SK-N-SH (cell line): ENCODE measurements at regions not wholly inside any gene's neighbourhood (a gene's known extent, or its start where the extent isn't known, plus 50 kb on each side); places are given as distances from the start of the nearest gene placed in this dataset.

Experiments
- CTCF ChIA-PET: fragments of 300-600, 350-600 bp; formaldehyde crosslinking; extraction: SDS; loops from one replicate; lab custom pipeline; 2021; lab: Yijun Ruan, JAX
- POLR2A ChIA-PET: fragments of 350-600 bp; sonication (Branson Sonifier 250); formaldehyde crosslinking; extraction: SDS; loops from one replicate; lab custom pipeline; 2020; ENCODE audit warnings: antibody characterized with exemption, inconsistent platforms; lab: Yijun Ruan, JAX
- DNase-seq: peaks from one replicate; pipeline ENCODE4 v3.0.0; 2012
- H2AFZ ChIP-seq: fragments of 200-600 bp; sonication (generic); 2 replicates; pipeline ENCODE4 v1.8.1; 2016; ENCODE audit warnings: antibody characterized with exemption, mild to moderate bottlenecking, low read depth
- H3F3A ChIP-seq: fragments of 200-600 bp; sonication (generic); replicated peaks from 2 replicates; pipeline ENCODE3; 2016; ENCODE audit warnings: antibody characterized with exemption, mild to moderate bottlenecking; ENCODE audit not compliant: insufficient read depth
- H3K27ac ChIP-seq, 2 experiments: fragments of 200-500 bp in 1 of 2; fragments of 200-600 bp in 1 of 2; sonication (Bioruptor generic) in 1 of 2; sonication (generic), shearing (Covaris generic) in 1 of 2; 2 replicates each; pipeline versions ENCODE4 v1.5.1 to v1.6.1; 2014 to 2016; ENCODE audit warnings: low read depth in 2 of 2, inconsistent platforms in 1 of 2, low read length in 1 of 2, mild to moderate bottlenecking in 1 of 2, mixed read lengths in 1 of 2
- H3K27me3 ChIP-seq: fragments of 200-600 bp; sonication (generic), shearing (Covaris generic); 2 replicates; pipeline ENCODE4 v1.6.1; 2016; ENCODE audit warnings: mixed run types; ENCODE audit not compliant: insufficient read depth
- H3K36me3 ChIP-seq, 2 experiments: fragments of 200-500 bp in 1 of 2; fragments of 200-600 bp in 1 of 2; sonication (Bioruptor generic) in 1 of 2; sonication (generic) in 1 of 2; replicated peaks in 1 of 2; 2 replicates each; pipeline versions ENCODE3 to v1.5.1; 2014 to 2016; ENCODE audit warnings: low read length in 1 of 2, mild to moderate bottlenecking in 1 of 2; ENCODE audit not compliant: insufficient read depth in 2 of 2, control insufficient read depth in 1 of 2
- H3K4me1 ChIP-seq, 2 experiments: fragments of 200-500 bp in 1 of 2; fragments of 200-600 bp in 1 of 2; sonication (Bioruptor generic) in 1 of 2; sonication (generic), shearing (Covaris generic) in 1 of 2; 2 replicates each; pipeline versions ENCODE4 v1.5.1 to v1.6.1; 2014 to 2016; ENCODE audit warnings: low read depth in 1 of 2, low read length in 1 of 2, mixed run types in 1 of 2; ENCODE audit not compliant: insufficient read depth in 2 of 2, control insufficient read depth in 1 of 2
- H3K4me2 ChIP-seq: fragments of 200-600 bp; sonication (generic), shearing (Covaris generic); 2 replicates; pipeline ENCODE4 v1.6.1; 2017; ENCODE audit warnings: mixed run types
- H3K4me3 ChIP-seq, 2 experiments: fragments of 200-500 bp in 1 of 2; fragments of 200-600 bp in 1 of 2; sonication (Bioruptor generic) in 1 of 2; sonication (generic), shearing (Covaris generic) in 1 of 2; 2 replicates each; pipeline versions ENCODE4 v1.5.1 to v1.8.1; 2014 to 2016; ENCODE audit warnings: low read depth in 2 of 2, inconsistent platforms in 1 of 2, low read length in 1 of 2, mild to moderate bottlenecking in 1 of 2, mixed read lengths in 1 of 2, moderate library complexity in 1 of 2
- H3K79me2 ChIP-seq: fragments of 200-600 bp; sonication (generic); 2 replicates; pipeline ENCODE4 v1.8.1; 2017; ENCODE audit warnings: mild to moderate bottlenecking; ENCODE audit not compliant: insufficient read depth
- H3K9ac ChIP-seq: fragments of 200-600 bp; sonication (generic); 2 replicates; pipeline ENCODE4 v1.6.1; 2017; ENCODE audit warnings: mixed run types
- H3K9me2 ChIP-seq: fragments of 200-600 bp; sonication (generic); 2 replicates; pipeline ENCODE4 v1.6.1; 2017; ENCODE audit warnings: mixed run types
- H3K9me3 ChIP-seq: fragments of 200-600 bp; sonication (generic); 2 replicates; pipeline ENCODE4 v1.6.1; 2017; ENCODE audit warnings: mixed run types, mild to moderate bottlenecking, moderate library complexity
- H4K20me1 ChIP-seq: fragments of 200-600 bp; sonication (generic); 2 replicates; pipeline ENCODE4 v1.6.1; 2017; ENCODE audit warnings: mild to moderate bottlenecking, mixed run types; ENCODE audit not compliant: insufficient read depth
- RAD21 ChIP-seq: IDR thresholded peaks from 2 replicates; pipeline ENCODE4 v1.6.1; 2012; ENCODE audit warnings: mild to moderate bottlenecking, low read length
- RFX5 ChIP-seq: IDR thresholded peaks from 2 replicates; pipeline ENCODE4 v1.6.1; 2012; ENCODE audit warnings: mild to moderate bottlenecking, improper control_type of control experiment, low read length
- SIN3A ChIP-seq: IDR thresholded peaks from 2 replicates; pipeline ENCODE4 v1.6.1; 2012; ENCODE audit warnings: low read depth, mild to moderate bottlenecking, low read length, moderate library complexity, borderline replicate concordance
- YY1 ChIP-seq: IDR thresholded peaks from 2 replicates; pipeline ENCODE4 v1.4.0; 2012; ENCODE audit warnings: low read depth, mild to moderate bottlenecking
- WGBS: methylation state at CpG from one replicate; pipeline ENCODE4 v1.1.6; 2017; ENCODE audit warnings: low lambda C conversion rate; 5-methylcytosine and 5-hydroxymethylcytosine counted together
- TF ChIP-seq, protein P1 (sequence below): fragments of 200-600 bp; sonication (generic); IDR thresholded peaks from 2 replicates; pipeline ENCODE4 v1.6.1; 2017; ENCODE audit warnings: antibody characterized with exemption, mild to moderate bottlenecking, moderate library complexity
- TF ChIP-seq, protein P2 (sequence below): IDR thresholded peaks from 2 replicates; pipeline ENCODE4 v1.4.0; 2012; ENCODE audit warnings: low read depth
- TF ChIP-seq, protein P3 (sequence below): fragments of 150-350 bp; IDR thresholded peaks from 2 replicates; pipeline ENCODE4 v1.6.1; 2016; ENCODE audit warnings: mild to moderate bottlenecking, low read depth, low read length
- TF ChIP-seq, protein P4 (sequence below): IDR thresholded peaks from 2 replicates; pipeline ENCODE4 v1.6.1; 2012; ENCODE audit warnings: mild to moderate bottlenecking, low read depth, low read length, moderate library complexity

DNA sequence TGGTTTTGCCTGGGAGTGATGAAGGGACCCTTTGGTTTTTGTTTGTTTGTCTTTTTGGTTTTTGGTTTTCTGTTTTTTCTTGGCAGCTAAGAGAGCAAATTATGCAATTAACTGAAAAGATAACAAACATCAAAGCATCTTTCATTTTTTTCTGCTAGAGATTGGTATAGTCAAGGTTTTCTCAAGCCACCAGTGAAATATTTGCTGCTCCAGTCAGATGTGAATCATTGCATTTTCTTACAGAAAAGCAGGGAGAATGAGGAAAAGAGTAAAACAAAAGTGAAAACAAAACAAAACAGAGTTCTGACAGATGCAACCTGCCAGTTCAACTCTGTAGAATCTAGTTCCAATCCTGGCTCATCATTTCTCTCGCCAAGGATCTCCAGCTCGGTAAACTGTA lies 660.7 kb downstream of the DSC3 start (continued):
- TF ChIP-seq, protein P1, sequence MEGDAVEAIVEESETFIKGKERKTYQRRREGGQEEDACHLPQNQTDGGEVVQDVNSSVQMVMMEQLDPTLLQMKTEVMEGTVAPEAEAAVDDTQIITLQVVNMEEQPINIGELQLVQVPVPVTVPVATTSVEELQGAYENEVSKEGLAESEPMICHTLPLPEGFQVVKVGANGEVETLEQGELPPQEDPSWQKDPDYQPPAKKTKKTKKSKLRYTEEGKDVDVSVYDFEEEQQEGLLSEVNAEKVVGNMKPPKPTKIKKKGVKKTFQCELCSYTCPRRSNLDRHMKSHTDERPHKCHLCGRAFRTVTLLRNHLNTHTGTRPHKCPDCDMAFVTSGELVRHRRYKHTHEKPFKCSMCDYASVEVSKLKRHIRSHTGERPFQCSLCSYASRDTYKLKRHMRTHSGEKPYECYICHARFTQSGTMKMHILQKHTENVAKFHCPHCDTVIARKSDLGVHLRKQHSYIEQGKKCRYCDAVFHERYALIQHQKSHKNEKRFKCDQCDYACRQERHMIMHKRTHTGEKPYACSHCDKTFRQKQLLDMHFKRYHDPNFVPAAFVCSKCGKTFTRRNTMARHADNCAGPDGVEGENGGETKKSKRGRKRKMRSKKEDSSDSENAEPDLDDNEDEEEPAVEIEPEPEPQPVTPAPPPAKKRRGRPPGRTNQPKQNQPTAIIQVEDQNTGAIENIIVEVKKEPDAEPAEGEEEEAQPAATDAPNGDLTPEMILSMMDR: no peak
- TF ChIP-seq YY1 (no peak), SIN3A (no peak)

DNA sequence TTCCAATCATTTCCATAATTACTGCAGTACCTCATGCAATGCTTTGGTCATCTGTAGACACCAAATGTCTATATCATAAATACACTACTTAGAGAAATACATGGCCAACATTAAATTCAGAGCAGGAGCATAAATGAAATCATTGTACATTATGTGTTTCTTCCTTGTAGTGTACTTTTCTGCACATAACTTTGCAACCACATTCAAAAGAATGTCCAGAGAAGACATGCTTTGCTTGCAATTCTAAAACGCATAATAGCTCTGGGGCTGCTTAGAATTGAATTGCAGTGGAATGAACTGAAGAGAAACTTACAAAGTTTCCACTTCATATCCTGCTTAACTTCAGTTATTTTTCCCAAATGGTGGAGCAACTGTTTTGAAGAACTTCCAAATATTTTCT lies 664.4 kb downstream of the DSC3 start:
- H3F3A ChIP-seq: no peaks in the 10 kb centered on the region
- no peak overlapping the region for H3K27ac ChIP-seq
- ChIA-PET CTCF (no interaction called here), POLR2A (no interaction called here)
- H3K9ac ChIP-seq: no peak overlapping the region
- H3K27me3 ChIP-seq: no peaks in the 10 kb centered on the region
- 7% methylated on average over 1 of the region's 1 CpG for WGBS
- no peaks in the 10 kb centered on the region for H3K79me2 ChIP-seq
- H3K36me3 ChIP-seq: no peaks in the 10 kb centered on the region
- H2AFZ ChIP-seq: no peak overlapping the region
- H3K4me3 ChIP-seq: no peak overlapping the region
- TF ChIP-seq RFX5: no peak
- TF ChIP-seq, protein P2, sequence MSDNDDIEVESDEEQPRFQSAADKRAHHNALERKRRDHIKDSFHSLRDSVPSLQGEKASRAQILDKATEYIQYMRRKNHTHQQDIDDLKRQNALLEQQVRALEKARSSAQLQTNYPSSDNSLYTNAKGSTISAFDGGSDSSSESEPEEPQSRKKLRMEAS: no peak
- TF ChIP-seq, protein P3, sequence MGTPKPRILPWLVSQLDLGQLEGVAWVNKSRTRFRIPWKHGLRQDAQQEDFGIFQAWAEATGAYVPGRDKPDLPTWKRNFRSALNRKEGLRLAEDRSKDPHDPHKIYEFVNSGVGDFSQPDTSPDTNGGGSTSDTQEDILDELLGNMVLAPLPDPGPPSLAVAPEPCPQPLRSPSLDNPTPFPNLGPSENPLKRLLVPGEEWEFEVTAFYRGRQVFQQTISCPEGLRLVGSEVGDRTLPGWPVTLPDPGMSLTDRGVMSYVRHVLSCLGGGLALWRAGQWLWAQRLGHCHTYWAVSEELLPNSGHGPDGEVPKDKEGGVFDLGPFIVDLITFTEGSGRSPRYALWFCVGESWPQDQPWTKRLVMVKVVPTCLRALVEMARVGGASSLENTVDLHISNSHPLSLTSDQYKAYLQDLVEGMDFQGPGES: no peak
- TF ChIP-seq, protein P1: no peak
- H4K20me1 ChIP-seq: no peaks in the 10 kb centered on the region
- DNase-seq: no peak
- no peaks in the 10 kb centered on the region for H3K9me3 ChIP-seq
- no peaks in the 10 kb centered on the region for H3K9me2 ChIP-seq
- no peaks in the 10 kb centered on the region for H3K4me1 ChIP-seq
- H3K4me2 ChIP-seq: no peak overlapping the region

DNA sequence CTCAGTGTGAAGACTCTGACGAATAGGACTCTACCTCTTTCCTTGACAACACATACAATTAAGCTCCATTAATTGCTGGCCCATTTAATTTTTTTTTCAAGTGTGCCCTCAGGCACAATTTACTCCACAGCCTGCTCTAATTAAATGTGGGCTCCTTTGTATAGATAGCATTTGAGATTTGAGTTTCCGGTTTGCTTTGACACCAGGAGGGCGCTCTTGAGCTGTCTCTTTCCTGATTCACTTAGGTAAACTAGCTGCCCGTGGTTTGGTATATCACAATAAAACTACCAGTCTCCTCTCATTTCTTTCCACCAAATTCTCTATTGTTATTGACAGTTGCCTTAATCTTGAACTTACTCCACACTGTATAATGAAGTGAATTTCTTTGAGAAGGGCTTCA lies 666.0 kb downstream of the DSC3 start:
- TF ChIP-seq RAD21: peak; percentile 18; the same call in 1 of the 2 replicates
- TF ChIP-seq, protein P1: peak; percentile 44
- TF ChIP-seq, protein P4, sequence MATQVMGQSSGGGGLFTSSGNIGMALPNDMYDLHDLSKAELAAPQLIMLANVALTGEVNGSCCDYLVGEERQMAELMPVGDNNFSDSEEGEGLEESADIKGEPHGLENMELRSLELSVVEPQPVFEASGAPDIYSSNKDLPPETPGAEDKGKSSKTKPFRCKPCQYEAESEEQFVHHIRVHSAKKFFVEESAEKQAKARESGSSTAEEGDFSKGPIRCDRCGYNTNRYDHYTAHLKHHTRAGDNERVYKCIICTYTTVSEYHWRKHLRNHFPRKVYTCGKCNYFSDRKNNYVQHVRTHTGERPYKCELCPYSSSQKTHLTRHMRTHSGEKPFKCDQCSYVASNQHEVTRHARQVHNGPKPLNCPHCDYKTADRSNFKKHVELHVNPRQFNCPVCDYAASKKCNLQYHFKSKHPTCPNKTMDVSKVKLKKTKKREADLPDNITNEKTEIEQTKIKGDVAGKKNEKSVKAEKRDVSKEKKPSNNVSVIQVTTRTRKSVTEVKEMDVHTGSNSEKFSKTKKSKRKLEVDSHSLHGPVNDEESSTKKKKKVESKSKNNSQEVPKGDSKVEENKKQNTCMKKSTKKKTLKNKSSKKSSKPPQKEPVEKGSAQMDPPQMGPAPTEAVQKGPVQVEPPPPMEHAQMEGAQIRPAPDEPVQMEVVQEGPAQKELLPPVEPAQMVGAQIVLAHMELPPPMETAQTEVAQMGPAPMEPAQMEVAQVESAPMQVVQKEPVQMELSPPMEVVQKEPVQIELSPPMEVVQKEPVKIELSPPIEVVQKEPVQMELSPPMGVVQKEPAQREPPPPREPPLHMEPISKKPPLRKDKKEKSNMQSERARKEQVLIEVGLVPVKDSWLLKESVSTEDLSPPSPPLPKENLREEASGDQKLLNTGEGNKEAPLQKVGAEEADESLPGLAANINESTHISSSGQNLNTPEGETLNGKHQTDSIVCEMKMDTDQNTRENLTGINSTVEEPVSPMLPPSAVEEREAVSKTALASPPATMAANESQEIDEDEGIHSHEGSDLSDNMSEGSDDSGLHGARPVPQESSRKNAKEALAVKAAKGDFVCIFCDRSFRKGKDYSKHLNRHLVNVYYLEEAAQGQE: no peak
- H3K4me1 ChIP-seq: no peaks in the 10 kb centered on the region
- POLR2A ChIA-PET: no interaction called here
- no peaks in the 10 kb centered on the region for H3K27me3 ChIP-seq
- no peak overlapping the region for H3K4me2 ChIP-seq
- CTCF ChIA-PET: interaction anchor here (1.3 kb wide), 1 partner anchor 73 kb away, joined by 3 read pairs; no protein-coding TSS in a partner anchor
- no peaks in the 10 kb centered on the region for H3F3A ChIP-seq
- H3K9ac ChIP-seq: no peak overlapping the region
- H3K79me2 ChIP-seq: no peaks in the 10 kb centered on the region
- DNase-seq: no peak
- no peaks in the 10 kb centered on the region for H3K36me3 ChIP-seq
- 24% methylated on average over 4 of the region's 4 CpGs for WGBS
- H3K9me2 ChIP-seq: no peaks in the 10 kb centered on the region
- H3K4me3 ChIP-seq: no peak overlapping the region
- H2AFZ ChIP-seq: no peak overlapping the region
- no peaks in the 10 kb centered on the region for H4K20me1 ChIP-seq
- no peak overlapping the region for H3K27ac ChIP-seq
- no peaks in the 10 kb centered on the region for H3K9me3 ChIP-seq
